ENCODE measurements at regions not wholly inside any gene's neighbourhood (a gene's known extent, or its start where the extent isn't known, plus 50 kb on each side); places are given as distances from the start of the nearest gene placed in this dataset.

DNA sequence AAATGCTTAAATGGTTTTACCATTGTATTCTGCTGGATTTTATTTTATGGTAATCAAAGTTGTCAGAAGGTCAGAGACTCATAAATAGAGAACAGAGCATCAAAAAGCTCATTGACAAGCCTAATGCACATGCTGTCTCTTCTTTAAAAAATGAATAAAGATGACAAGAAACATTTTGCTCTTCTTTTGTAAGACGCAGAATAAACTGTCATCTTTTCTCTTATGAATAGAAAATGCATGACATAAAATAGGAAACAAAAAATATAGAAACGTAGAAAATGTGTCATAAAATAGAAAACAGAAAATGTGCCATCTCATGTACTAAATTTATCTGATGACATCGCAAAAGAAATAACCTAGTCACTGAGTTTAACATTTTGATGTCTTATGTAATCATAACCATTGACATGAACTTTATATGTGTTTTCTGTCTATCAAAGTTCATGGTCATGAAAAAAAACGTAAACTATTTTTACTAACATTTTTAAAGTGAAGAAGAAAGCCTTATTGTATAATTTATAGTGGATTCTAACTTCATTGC lies 484.1 kb downstream of the TRIML1 start:
- Histone ChIP-seq H3K4me2 (no peak overlapping the region), H3K36me3 (ENCODE audit: insufficient read depth) (no peaks in the 10 kb centered on the region), H3K4me3 (IDR thresholded peaks at IDR 0.05; ENCODE audit: insufficient read depth, low read depth, low read length) (no peak overlapping the region), H3K9ac (no peak overlapping the region), H4K20me1 (ENCODE audit: insufficient read depth) (no peaks in the 10 kb centered on the region), H3K27me3 (ENCODE audit: insufficient read depth, low read depth) (no peaks in the 10 kb centered on the region), H2AFZ (ENCODE audit: low read depth) (no peak overlapping the region), H3K27ac (no peak overlapping the region), H3K4me1 (ENCODE audit: low read depth, poor library complexity, severe bottlenecking) (no peaks in the 10 kb centered on the region), H3K79me2 (ENCODE audit: insufficient read depth, low read depth) (no peaks in the 10 kb centered on the region)
- TF ChIP-seq, protein P1, sequence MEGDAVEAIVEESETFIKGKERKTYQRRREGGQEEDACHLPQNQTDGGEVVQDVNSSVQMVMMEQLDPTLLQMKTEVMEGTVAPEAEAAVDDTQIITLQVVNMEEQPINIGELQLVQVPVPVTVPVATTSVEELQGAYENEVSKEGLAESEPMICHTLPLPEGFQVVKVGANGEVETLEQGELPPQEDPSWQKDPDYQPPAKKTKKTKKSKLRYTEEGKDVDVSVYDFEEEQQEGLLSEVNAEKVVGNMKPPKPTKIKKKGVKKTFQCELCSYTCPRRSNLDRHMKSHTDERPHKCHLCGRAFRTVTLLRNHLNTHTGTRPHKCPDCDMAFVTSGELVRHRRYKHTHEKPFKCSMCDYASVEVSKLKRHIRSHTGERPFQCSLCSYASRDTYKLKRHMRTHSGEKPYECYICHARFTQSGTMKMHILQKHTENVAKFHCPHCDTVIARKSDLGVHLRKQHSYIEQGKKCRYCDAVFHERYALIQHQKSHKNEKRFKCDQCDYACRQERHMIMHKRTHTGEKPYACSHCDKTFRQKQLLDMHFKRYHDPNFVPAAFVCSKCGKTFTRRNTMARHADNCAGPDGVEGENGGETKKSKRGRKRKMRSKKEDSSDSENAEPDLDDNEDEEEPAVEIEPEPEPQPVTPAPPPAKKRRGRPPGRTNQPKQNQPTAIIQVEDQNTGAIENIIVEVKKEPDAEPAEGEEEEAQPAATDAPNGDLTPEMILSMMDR (conservative IDR thresholded peaks at IDR 0.05; ENCODE audit: low read depth, low read length) = no peak

- Histone ChIP-seq H3K4me1 (ENCODE audit: low read depth, poor library complexity, severe bottlenecking) (no peaks in the 10 kb centered on the region), H3K4me2 (no peak overlapping the region), H2AFZ (ENCODE audit: low read depth) (no peak overlapping the region), H3K9ac (no peak overlapping the region), H3K79me2 (ENCODE audit: insufficient read depth, low read depth) (no peaks in the 10 kb centered on the region), H3K27me3 (ENCODE audit: insufficient read depth, low read depth) (no peaks in the 10 kb centered on the region), H3K27ac (no peak overlapping the region), H3K4me3 (IDR thresholded peaks at IDR 0.05; ENCODE audit: insufficient read depth, low read depth, low read length) (no peak overlapping the region), H4K20me1 (ENCODE audit: insufficient read depth) (no peaks in the 10 kb centered on the region), H3K36me3 (ENCODE audit: insufficient read depth) (no peaks in the 10 kb centered on the region)
- TF ChIP-seq, protein P1 (conservative IDR thresholded peaks at IDR 0.05; ENCODE audit: low read depth, low read length) = no peak
These were observed 485.1 kb downstream of the TRIML1 start for GRCh38 chr4:188624370-188624769.

DNA sequence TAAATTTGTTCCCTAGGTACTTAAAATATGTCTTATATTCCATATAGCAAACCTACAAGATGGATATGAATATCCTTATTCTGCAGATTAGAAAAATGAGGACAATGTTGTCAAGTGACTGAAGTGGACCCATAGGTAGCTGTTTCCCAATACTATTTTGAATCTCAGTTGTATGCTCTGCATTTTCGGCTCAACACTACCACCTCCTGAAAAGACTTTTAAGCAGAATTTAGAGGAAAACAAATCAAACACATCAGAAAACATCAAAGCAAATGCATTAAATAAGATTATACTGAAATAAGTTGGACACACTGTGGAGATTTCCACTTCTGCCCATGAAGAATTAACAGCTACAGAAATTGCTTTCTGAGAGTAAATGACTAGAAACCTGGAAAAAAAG lies 488.7 kb downstream of the TRIML1 start:
- Histone ChIP-seq H2AFZ (ENCODE audit: low read depth) (no peak overlapping the region), H3K36me3 (ENCODE audit: insufficient read depth) (no peaks in the 10 kb centered on the region), H3K79me2 (ENCODE audit: insufficient read depth, low read depth) (no peaks in the 10 kb centered on the region), H4K20me1 (ENCODE audit: insufficient read depth) (no peaks in the 10 kb centered on the region), H3K27ac (no peak overlapping the region), H3K27me3 (ENCODE audit: insufficient read depth, low read depth) (no peaks in the 10 kb centered on the region), H3K4me1 (ENCODE audit: low read depth, poor library complexity, severe bottlenecking) (no peaks in the 10 kb centered on the region), H3K9ac (no peak overlapping the region), H3K4me3 (IDR thresholded peaks at IDR 0.05; ENCODE audit: insufficient read depth, low read depth, low read length) (no peak overlapping the region), H3K4me2 (no peak overlapping the region)
- TF ChIP-seq, protein P1 (conservative IDR thresholded peaks at IDR 0.05; ENCODE audit: low read depth, low read length) = no peak

DNA sequence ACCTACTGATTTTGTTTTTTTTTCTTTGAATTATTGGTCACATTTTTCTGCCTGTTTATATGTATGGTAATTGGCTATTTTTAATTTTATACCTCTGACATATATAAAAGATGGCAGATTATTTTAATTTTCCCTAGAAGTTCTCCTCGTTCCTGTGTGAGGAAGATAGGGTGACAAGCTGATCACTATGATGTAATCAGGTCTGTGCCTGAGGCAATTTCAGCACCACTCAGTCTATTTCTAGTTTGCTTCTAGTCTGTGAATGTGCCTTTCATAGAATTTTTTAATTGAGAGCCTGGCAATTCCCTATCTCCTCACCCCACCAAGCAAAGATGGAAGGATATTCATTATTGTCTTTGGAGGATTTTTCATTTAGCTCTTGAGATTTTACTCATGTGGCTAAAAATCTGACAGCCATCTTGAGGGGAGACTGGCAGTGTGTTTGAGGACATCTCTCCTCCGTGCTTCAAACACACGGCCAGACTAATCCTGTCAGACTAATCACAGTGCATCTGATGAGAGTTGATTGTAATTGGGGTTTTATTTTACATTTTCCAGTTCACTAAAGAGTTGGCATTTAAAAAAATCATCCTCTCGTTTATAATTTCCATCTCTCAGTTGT lies 500.3 kb downstream of the TRIML1 start:
- Histone ChIP-seq H3K36me3 (ENCODE audit: insufficient read depth) (no peaks in the 10 kb centered on the region), H3K9ac (no peak overlapping the region), H2AFZ (ENCODE audit: low read depth) (no peak overlapping the region), H3K4me2 (no peak overlapping the region), H3K4me1 (ENCODE audit: low read depth, poor library complexity, severe bottlenecking) (no peaks in the 10 kb centered on the region), H4K20me1 (ENCODE audit: insufficient read depth) (no peaks in the 10 kb centered on the region), H3K27me3 (ENCODE audit: insufficient read depth, low read depth) (no peaks in the 10 kb centered on the region), H3K79me2 (ENCODE audit: insufficient read depth, low read depth) (no peaks in the 10 kb centered on the region), H3K4me3 (IDR thresholded peaks at IDR 0.05; ENCODE audit: insufficient read depth, low read depth, low read length) (no peak overlapping the region), H3K27ac (no peak overlapping the region)
- TF ChIP-seq, protein P1 (conservative IDR thresholded peaks at IDR 0.05; ENCODE audit: low read depth, low read length) = no peak
